Nephron progenitor cell (in vitro differentiated cells): ENCODE measurements at regions not wholly inside any gene's neighbourhood (a gene's known extent, or its start where the extent isn't known, plus 50 kb on each side); places are given as distances from the start of the nearest gene placed in this dataset.

Experiments
- DNase-seq: peaks from one replicate; pipeline ENCODE4 v3.0.0; 2021
- H3K27ac Mint-ChIP-seq: 2 replicates; pipeline ENCODE4 v1.8.0; 2021; ENCODE audit warnings: mild to moderate bottlenecking, moderate library complexity, mixed read lengths
- H3K27me3 Mint-ChIP-seq: 2 replicates; pipeline ENCODE4 v1.8.0; 2021; ENCODE audit warnings: mild to moderate bottlenecking, low read depth, mixed read lengths; ENCODE audit not compliant: poor library complexity
- H3K36me3 Mint-ChIP-seq: 2 replicates; pipeline ENCODE4 v1.8.0; 2021; ENCODE audit warnings: low read depth, mixed read lengths
- H3K4me1 Mint-ChIP-seq: 2 replicates; pipeline ENCODE4 v1.8.0; 2021; ENCODE audit warnings: mixed read lengths
- H3K4me3 Mint-ChIP-seq: 2 replicates; pipeline ENCODE4 v1.8.0; 2021; ENCODE audit warnings: mild to moderate bottlenecking, moderate library complexity, mixed read lengths
- H3K9me3 Mint-ChIP-seq: 2 replicates; pipeline ENCODE4 v1.8.0; 2021; ENCODE audit warnings: mild to moderate bottlenecking, moderate library complexity, mixed read lengths
- TF ChIP-seq, protein P1 (sequence below): fragments of 200-600 bp; sonication (generic); IDR thresholded peaks from 2 replicates; pipeline ENCODE4 v1.5.0; 2021; ENCODE audit warnings: antibody characterized with exemption

DNA sequence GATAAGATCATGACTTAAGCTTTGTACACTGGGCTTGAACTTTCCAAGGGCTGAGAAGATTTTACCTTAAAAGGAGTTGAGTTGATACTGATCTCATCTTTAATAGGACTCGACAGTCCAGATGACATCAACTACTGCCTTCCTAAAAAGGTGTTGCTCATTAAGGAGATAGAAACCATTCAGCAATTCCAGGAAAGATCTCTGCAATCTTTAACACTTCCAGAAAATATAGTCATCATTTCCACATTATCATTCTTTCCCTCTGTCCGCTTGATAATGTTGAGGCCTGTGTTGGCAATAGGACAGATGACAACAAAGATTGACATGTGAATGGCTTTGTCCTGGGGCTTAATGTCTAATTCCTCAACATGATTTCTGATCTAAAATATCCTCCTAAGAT is 145.4 kb upstream of the C1orf21 start:
- H3K27me3 Mint-ChIP-seq, result peaks cover 4% of the 10 kb centered on the region
- H3K27ac Mint-ChIP-seq, result no peak overlapping the region
- no peak for DNase-seq
- H3K4me3 Mint-ChIP-seq, result no peak overlapping the region
- H3K4me1 Mint-ChIP-seq, result peaks cover 14% of the 10 kb centered on the region
- no peaks in the 10 kb centered on the region for H3K36me3 Mint-ChIP-seq
- TF ChIP-seq, protein P1, sequence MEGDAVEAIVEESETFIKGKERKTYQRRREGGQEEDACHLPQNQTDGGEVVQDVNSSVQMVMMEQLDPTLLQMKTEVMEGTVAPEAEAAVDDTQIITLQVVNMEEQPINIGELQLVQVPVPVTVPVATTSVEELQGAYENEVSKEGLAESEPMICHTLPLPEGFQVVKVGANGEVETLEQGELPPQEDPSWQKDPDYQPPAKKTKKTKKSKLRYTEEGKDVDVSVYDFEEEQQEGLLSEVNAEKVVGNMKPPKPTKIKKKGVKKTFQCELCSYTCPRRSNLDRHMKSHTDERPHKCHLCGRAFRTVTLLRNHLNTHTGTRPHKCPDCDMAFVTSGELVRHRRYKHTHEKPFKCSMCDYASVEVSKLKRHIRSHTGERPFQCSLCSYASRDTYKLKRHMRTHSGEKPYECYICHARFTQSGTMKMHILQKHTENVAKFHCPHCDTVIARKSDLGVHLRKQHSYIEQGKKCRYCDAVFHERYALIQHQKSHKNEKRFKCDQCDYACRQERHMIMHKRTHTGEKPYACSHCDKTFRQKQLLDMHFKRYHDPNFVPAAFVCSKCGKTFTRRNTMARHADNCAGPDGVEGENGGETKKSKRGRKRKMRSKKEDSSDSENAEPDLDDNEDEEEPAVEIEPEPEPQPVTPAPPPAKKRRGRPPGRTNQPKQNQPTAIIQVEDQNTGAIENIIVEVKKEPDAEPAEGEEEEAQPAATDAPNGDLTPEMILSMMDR, result no peak
- H3K9me3 Mint-ChIP-seq, result no peaks in the 10 kb centered on the region

DNA sequence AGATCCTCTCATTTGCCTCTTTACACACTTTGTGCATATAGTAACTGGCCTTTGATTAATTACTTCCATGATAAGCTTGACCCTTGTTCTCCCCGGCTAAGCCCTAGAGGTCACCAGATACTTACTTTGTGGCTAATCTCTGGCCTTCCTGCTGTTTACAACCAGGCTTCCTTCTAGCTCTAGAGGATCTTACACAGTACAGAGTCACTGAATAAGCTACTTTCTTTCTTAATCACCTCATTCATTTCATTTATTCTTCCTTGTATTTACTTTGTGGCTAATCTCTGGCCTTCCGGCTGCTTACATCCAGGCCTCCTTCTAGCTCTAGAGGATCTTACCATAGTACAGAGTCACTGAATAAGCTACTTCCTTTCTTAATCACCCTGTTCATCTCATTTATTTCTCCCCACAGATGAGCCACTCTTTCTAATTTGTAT is 144.3 kb upstream of the C1orf21 start:
- peak overlapping the region; percentile 72 for H3K27ac Mint-ChIP-seq

DNA sequence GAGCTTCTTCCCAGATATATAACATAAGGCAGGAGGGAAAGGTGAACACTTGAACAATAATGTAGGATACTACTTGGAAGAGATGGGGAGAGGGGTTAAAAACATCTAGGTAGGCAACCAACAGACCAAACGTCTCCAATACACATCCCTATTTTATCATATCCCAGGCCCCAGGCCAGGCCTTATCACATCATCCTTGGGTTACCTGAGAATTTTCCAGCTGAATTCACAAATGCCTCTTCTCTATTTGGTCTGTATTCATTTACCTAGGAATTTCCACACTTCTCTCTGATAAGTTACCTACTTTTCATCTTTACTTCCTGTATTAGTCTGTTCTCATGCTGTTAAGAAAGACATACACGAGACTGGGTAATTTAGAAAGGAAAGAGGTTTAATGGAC is 141.9 kb upstream of the C1orf21 start:
- Mint-ChIP-seq H3K4me3 (no peak overlapping the region), H3K36me3 (no peaks in the 10 kb centered on the region), H3K27me3 (peaks cover 12% of the 10 kb centered on the region), H3K9me3 (no peaks in the 10 kb centered on the region), H3K27ac (no peak overlapping the region), H3K4me1 (peaks cover 8% of the 10 kb centered on the region)
- TF ChIP-seq, protein P1, result no peak
- no peak for DNase-seq

More for the DNA sequence above, 144.3 kb upstream of the C1orf21 start:
- TF ChIP-seq, protein P1, result no peak
- Mint-ChIP-seq H3K27me3 (peaks cover 8% of the 10 kb centered on the region), H3K4me1 (peaks cover 9% of the 10 kb centered on the region), H3K9me3 (no peaks in the 10 kb centered on the region), H3K4me3 (no peak overlapping the region), H3K36me3 (no peaks in the 10 kb centered on the region)
- no peak for DNase-seq

DNA sequence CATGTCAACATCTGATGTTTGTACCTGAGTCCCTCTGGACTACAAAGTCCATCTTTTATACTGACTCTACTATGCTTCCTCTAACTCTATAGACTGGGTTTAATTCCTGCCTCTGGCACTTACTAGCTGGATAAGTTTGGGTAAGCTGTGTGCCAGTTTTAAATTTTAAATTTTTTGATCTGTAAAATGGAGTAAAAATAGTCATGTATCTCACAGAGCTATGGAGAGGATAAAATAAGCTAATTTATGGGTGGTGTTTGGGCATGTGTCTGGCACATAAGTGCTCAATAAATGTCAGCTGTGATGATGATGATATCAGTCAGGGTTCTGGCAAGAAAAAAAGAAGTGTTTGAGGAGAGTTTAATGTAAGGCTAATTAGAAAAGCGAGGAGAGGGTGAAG is 139.2 kb upstream of the C1orf21 start:
- peaks cover 4% of the 10 kb centered on the region for H3K4me1 Mint-ChIP-seq
- H3K27me3 Mint-ChIP-seq, result peaks cover 12% of the 10 kb centered on the region
- no peaks in the 10 kb centered on the region for H3K36me3 Mint-ChIP-seq
- H3K4me3 Mint-ChIP-seq, result no peak overlapping the region
- TF ChIP-seq, protein P1, result no peak
- no peak overlapping the region for H3K27ac Mint-ChIP-seq
- H3K9me3 Mint-ChIP-seq, result no peaks in the 10 kb centered on the region
- DNase-seq, result no peak

DNA sequence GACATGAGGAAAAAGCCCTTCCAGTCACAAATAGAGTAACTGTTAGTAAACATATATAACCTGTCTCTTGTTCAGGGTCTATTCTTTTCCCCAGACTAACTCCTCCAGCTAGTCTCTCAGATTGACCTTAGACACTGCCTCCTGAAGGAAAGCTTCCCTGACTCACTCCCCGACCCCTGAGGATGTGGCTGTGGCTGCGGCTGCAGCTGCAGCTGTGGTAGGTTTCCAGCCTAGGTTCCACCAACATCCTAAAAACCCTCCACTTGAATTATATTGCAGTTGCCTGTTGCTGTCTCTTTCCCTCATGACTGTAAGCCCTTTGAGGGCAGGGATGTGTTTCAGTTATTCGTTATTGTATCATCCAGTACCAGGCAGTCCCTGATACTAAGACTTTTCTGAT is 132.9 kb upstream of the C1orf21 start:
- TF ChIP-seq, protein P1, result no peak
- Mint-ChIP-seq H3K36me3 (no peaks in the 10 kb centered on the region), H3K27ac (no peak overlapping the region), H3K4me1 (peaks cover 10% of the 10 kb centered on the region), H3K4me3 (no peak overlapping the region), H3K9me3 (no peaks in the 10 kb centered on the region), H3K27me3 (peaks cover 7% of the 10 kb centered on the region)
- no peak for DNase-seq

DNA sequence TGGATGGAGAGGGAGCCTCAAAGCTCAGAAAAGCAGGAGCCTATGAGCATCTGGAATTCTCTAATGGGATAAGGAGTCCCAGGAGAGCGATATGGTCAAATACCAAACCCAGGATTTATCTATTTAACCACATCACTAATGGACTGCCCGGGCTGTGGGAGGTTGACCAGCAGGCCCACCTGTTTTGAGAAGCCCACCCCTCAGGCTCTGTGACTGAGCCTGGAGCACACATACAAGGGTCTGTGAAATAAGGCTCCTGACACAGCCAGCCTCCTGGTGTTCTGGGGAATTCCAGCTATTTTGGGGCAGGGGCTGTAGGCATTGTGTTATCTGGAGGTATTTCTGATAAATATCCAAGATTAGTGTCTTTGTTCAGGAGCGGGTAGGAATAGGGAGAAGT is 132.0 kb upstream of the C1orf21 start:
- Mint-ChIP-seq H3K27me3 (peaks cover 7% of the 10 kb centered on the region), H3K36me3 (no peaks in the 10 kb centered on the region), H3K9me3 (no peaks in the 10 kb centered on the region), H3K4me3 (no peak overlapping the region), H3K4me1 (peaks cover 10% of the 10 kb centered on the region), H3K27ac (no peak overlapping the region)
- TF ChIP-seq, protein P1, result no peak
- no peak for DNase-seq
